Hepatocyte (in vitro differentiated cells): ENCODE measurements at regions not wholly inside any gene's neighbourhood (a gene's known extent, or its start where the extent isn't known, plus 50 kb on each side); places are given as distances from the start of the nearest gene placed in this dataset.
A peak's percentile ranks its signal among the peaks of the same experiment; 100 is the strongest.
"Not testable (repeated sequence)": the region's sequence is repeated elsewhere in the genome, so short reads cannot be mapped to it uniquely, and the experiment has no call there.

Experiments used
- DNase-seq: peaks from one replicate; pipeline ENCODE4 v3.0.0-alpha.2; 2016; ENCODE audit warnings: low spot score
- H2AFZ ChIP-seq: fragments of 200-600 bp; sonication (generic); 2 replicates; pipeline ENCODE4 v1.6.0; 2016; ENCODE audit warnings: antibody characterized with exemption, mild to moderate bottlenecking
- H3K27ac ChIP-seq: fragments of 200-600 bp; sonication (generic); 2 replicates; pipeline ENCODE4 v1.5.1; 2016; ENCODE audit warnings: mild to moderate bottlenecking
- H3K27me3 ChIP-seq: fragments of 200-600 bp; sonication (generic); 2 replicates; pipeline ENCODE4 v1.6.1; 2016
- H3K36me3 ChIP-seq: fragments of 200-600 bp; sonication (generic); replicated peaks from 2 replicates; pipeline ENCODE4 v1.5.1; 2016; ENCODE audit warnings: low read depth; ENCODE audit not compliant: insufficient read depth
- H3K4me1 ChIP-seq: fragments of 200-600 bp; sonication (generic); 2 replicates; pipeline ENCODE4 v1.5.1; 2016; ENCODE audit warnings: mild to moderate bottlenecking, moderate library complexity; ENCODE audit not compliant: insufficient read depth
- H3K4me2 ChIP-seq: fragments of 200-600 bp; sonication (generic); 2 replicates; pipeline ENCODE4 v1.6.0; 2016
- H3K4me3 ChIP-seq: fragments of 200-600 bp; sonication (generic); 2 replicates; pipeline ENCODE4 v1.5.1; 2016; ENCODE audit warnings: mild to moderate bottlenecking
- H3K79me2 ChIP-seq: fragments of 200-600 bp; sonication (generic); 2 replicates; pipeline ENCODE4 v1.6.0; 2017; ENCODE audit warnings: mild to moderate bottlenecking
- H3K9me2 ChIP-seq: fragments of 200-600 bp; sonication (generic); replicated peaks from 2 replicates; pipeline ENCODE4 v1.6.0; 2017; ENCODE audit warnings: mild to moderate bottlenecking; ENCODE audit not compliant: insufficient read depth
- H3K9me3 ChIP-seq: fragments of 200-600 bp; sonication (generic); 2 replicates; pipeline ENCODE4 v1.5.1; 2016; ENCODE audit warnings: low read depth, mild to moderate bottlenecking
- H4K20me1 ChIP-seq: fragments of 200-600 bp; sonication (generic); 2 replicates; pipeline ENCODE4 v1.6.0; 2016; ENCODE audit warnings: mild to moderate bottlenecking; ENCODE audit not compliant: insufficient read depth, poor library complexity, severe bottlenecking
- CTCF ChIP-seq: fragments of 200-600 bp; sonication (generic); IDR thresholded peaks from 2 replicates; pipeline ENCODE4 v1.5.1; 2016; ENCODE audit warnings: antibody characterized with exemption, mild to moderate bottlenecking; ENCODE audit not compliant: poor library complexity
- WGBS: methylation state at CpG from one replicate; pipeline ENCODE4 v1.1.6; 2016; ENCODE audit warnings: low lambda C conversion rate; ENCODE audit errors: missing lambda C conversion rate; 5-methylcytosine and 5-hydroxymethylcytosine counted together

GRCh38 chr5:62221881-62222280, 84.1 kb upstream of the KIF2A start:
- DNase-seq = peak; percentile 22
- not testable (repeated sequence) for H3K4me3 ChIP-seq, H3K36me3 ChIP-seq, H3K79me2 ChIP-seq, H3K9me3 ChIP-seq, H4K20me1 ChIP-seq, H2AFZ ChIP-seq, H3K4me1 ChIP-seq, H3K4me2 ChIP-seq, H3K9me2 ChIP-seq, H3K27me3 ChIP-seq
- H3K27ac ChIP-seq = peak overlapping the region; percentile 57
- WGBS = 71% methylated on average over 5 of the region's 5 CpGs

GRCh38 chr5:62222305-62222704, 83.7 kb upstream of the KIF2A start:
- not testable (repeated sequence) for H3K4me2 ChIP-seq, H3K9me2 ChIP-seq, H3K79me2 ChIP-seq, H3K9me3 ChIP-seq, H3K4me3 ChIP-seq, H3K4me1 ChIP-seq, H4K20me1 ChIP-seq, DNase-seq, H3K27me3 ChIP-seq, H2AFZ ChIP-seq, H3K36me3 ChIP-seq
- 55% methylated on average over 2 of the region's 2 CpGs for WGBS
- peak overlapping the region; percentile 57 for H3K27ac ChIP-seq

- 11% methylated on average over 7 of the region's 9 CpGs for WGBS
- not testable (repeated sequence) for H3K36me3 ChIP-seq, H3K4me1 ChIP-seq, H3K27me3 ChIP-seq, H4K20me1 ChIP-seq, DNase-seq, H3K9me3 ChIP-seq, H2AFZ ChIP-seq, H3K79me2 ChIP-seq, H3K4me3 ChIP-seq, H3K27ac ChIP-seq, H3K9me2 ChIP-seq
- TF ChIP-seq CTCF = peak; percentile 74
- H3K4me2 ChIP-seq = peak overlapping the region; percentile 66
Observed at GRCh38 chr5:62223312-62223670, 82.7 kb upstream of the KIF2A start.

- H2AFZ ChIP-seq, H3K27me3 ChIP-seq, H3K79me2 ChIP-seq, DNase-seq, H4K20me1 ChIP-seq, H3K9me3 ChIP-seq, H3K36me3 ChIP-seq, H3K27ac ChIP-seq, H3K9me2 ChIP-seq, H3K4me1 ChIP-seq, H3K4me3 ChIP-seq, H3K4me2 ChIP-seq: not testable (repeated sequence)
- peak; percentile 35 for TF ChIP-seq CTCF
- WGBS = 85% methylated on average over 6 of the region's 7 CpGs
Observed at GRCh38 chr5:62224987-62225601, 80.9 kb upstream of the KIF2A start.

GRCh38 chr5:62230876-62231388, 75.1 kb upstream of the KIF2A start:
- 71% methylated on average over 3 of the region's 3 CpGs for WGBS
- H3K27me3 ChIP-seq, H3K36me3 ChIP-seq, H3K4me3 ChIP-seq, H3K4me2 ChIP-seq, H4K20me1 ChIP-seq, H3K9me2 ChIP-seq, H3K9me3 ChIP-seq, H2AFZ ChIP-seq, H3K4me1 ChIP-seq, H3K79me2 ChIP-seq, DNase-seq: not testable (repeated sequence)
- H3K27ac ChIP-seq = peak overlapping the region; percentile 79
